IMR-90 (cell line): ENCODE measurements at regions not wholly inside any gene's neighbourhood (a gene's known extent, or its start where the extent isn't known, plus 50 kb on each side); places are given as distances from the start of the nearest gene placed in this dataset.
"Not testable (repeated sequence)": the region's sequence is repeated elsewhere in the genome, so short reads cannot be mapped to it uniquely, and the experiment has no call there.

Experiments used
- ATAC-seq: fragments of 200-7000 bp; cut with Tn5 transposase; 2 replicates; pipeline ENCODE4 v1.9.1; 2020; ENCODE audit warnings: low read depth, mild to moderate bottlenecking, moderate library complexity
- BruUV-seq: library from RNA; stranded (reverse); fragments of 400-500 nt; replicated peaks from 2 replicates; lab custom pipeline; 2021; lab: Mats Ljungman, UMichigan
- CTCF ChIA-PET: fragments of 300-600 bp; formaldehyde crosslinking; extraction: SDS; loops from one replicate; lab custom pipeline; 2021; ENCODE audit warnings: antibody characterized with exemption; lab: Yijun Ruan, JAX
- POLR2A ChIA-PET: fragments of 300-600 bp; sonication (Branson Sonifier 250); formaldehyde crosslinking; loops from one replicate; lab custom pipeline; 2022; ENCODE audit warnings: antibody characterized with exemption; ENCODE audit not compliant: unreplicated experiment; lab: Charles Lee
- DNase-seq: peaks from one replicate; pipeline ENCODE4 v3.0.0; 2013
- H2AFZ ChIP-seq: replicated peaks from 2 replicates; pipeline ENCODE3; 2013; ENCODE audit warnings: low read length, mild to moderate bottlenecking; ENCODE audit not compliant: poor library complexity
- H2AK5ac ChIP-seq: 2 replicates; pipeline ENCODE4 v1.6.1; 2013; ENCODE audit warnings: low read depth, low read length, inconsistent platforms
- H2AK9ac ChIP-seq: replicated peaks from 2 replicates; pipeline ENCODE3; 2013; ENCODE audit warnings: mild to moderate bottlenecking, low read depth, low read length, moderate library complexity; ENCODE audit not compliant: poor library complexity
- H2BK120ac ChIP-seq: 2 replicates; pipeline ENCODE4 v1.6.1; 2013; ENCODE audit warnings: low read depth, low read length, inconsistent platforms
- H2BK15ac ChIP-seq: 3 replicates; pipeline ENCODE4 v1.6.1; 2013; ENCODE audit warnings: low read depth, low read length, inconsistent platforms
- H2BK20ac ChIP-seq: 2 replicates; pipeline ENCODE4 v1.6.1; 2013; ENCODE audit warnings: low read depth, mild to moderate bottlenecking, inconsistent platforms, low read length, moderate library complexity
- H2BK5ac ChIP-seq: 2 replicates; pipeline ENCODE4 v1.6.1; 2013; ENCODE audit warnings: mild to moderate bottlenecking, low read depth, low read length, inconsistent platforms; ENCODE audit not compliant: poor library complexity, severe bottlenecking
- H3K14ac ChIP-seq: replicated peaks from 2 replicates; pipeline ENCODE4 v1.6.1; 2013; ENCODE audit warnings: low read depth, low read length, inconsistent platforms
- H3K18ac ChIP-seq: 2 replicates; pipeline ENCODE4 v1.6.1; 2013; ENCODE audit warnings: low read depth, low read length, control low read depth
- H3K23ac ChIP-seq: 2 replicates; pipeline ENCODE4 v1.6.1; 2013; ENCODE audit warnings: low read depth, low read length, inconsistent platforms
- H3K27ac ChIP-seq: 2 replicates; pipeline ENCODE4 v1.5.1; 2013; ENCODE audit warnings: mild to moderate bottlenecking, control low read depth, low read length; ENCODE audit not compliant: insufficient read depth
- H3K27me3 ChIP-seq: 2 replicates; pipeline ENCODE4 v1.6.1; 2013; ENCODE audit warnings: low read length; ENCODE audit not compliant: control insufficient read depth, insufficient read depth
- H3K36me3 ChIP-seq: 2 replicates; pipeline ENCODE4 v1.6.1; 2013; ENCODE audit warnings: low read length, mixed read lengths; ENCODE audit not compliant: control insufficient read depth, insufficient read depth
- H3K4ac ChIP-seq: 2 replicates; pipeline ENCODE4 v1.6.1; 2013; ENCODE audit warnings: low read depth, low read length, inconsistent platforms
- H3K4me1 ChIP-seq: 2 replicates; pipeline ENCODE4 v1.6.1; 2013; ENCODE audit warnings: low read length, mixed read lengths; ENCODE audit not compliant: control insufficient read depth, insufficient read depth
- H3K4me2 ChIP-seq: 2 replicates; pipeline ENCODE4 v1.6.1; 2013; ENCODE audit warnings: low read depth, mild to moderate bottlenecking, control low read depth, low read length, moderate library complexity
- H3K4me3 ChIP-seq: 2 replicates; pipeline ENCODE4 v1.5.1; 2013; ENCODE audit warnings: low read depth, mild to moderate bottlenecking, control low read depth, low read length, moderate library complexity; ENCODE audit not compliant: insufficient read depth
- H3K56ac ChIP-seq: 2 replicates; pipeline ENCODE4 v1.6.1; 2013; ENCODE audit warnings: low read length, inconsistent platforms; ENCODE audit not compliant: insufficient read depth; ENCODE audit errors: extremely low read depth
- H3K79me1 ChIP-seq, 2 experiments: 2 replicates each; pipeline ENCODE4 v1.6.1; 2013; ENCODE audit warnings: low read length in 2 of 2, inconsistent platforms in 1 of 2, low read depth in 1 of 2
- H3K9ac ChIP-seq: 2 replicates; pipeline ENCODE4 v1.6.1; 2013; ENCODE audit warnings: low read depth, low read length, control low read depth
- H3K9me1 ChIP-seq: 2 replicates; pipeline ENCODE4 v1.6.1; 2013; ENCODE audit warnings: low read length, inconsistent platforms; ENCODE audit not compliant: insufficient read depth
- H3K9me3 ChIP-seq: 2 replicates; pipeline ENCODE4 v1.6.1; 2013; ENCODE audit warnings: low read length; ENCODE audit not compliant: control insufficient read depth, insufficient read depth
- H4K20me1 ChIP-seq: 2 replicates; pipeline ENCODE4 v1.6.1; 2013; ENCODE audit warnings: low read length, inconsistent platforms; ENCODE audit not compliant: insufficient read depth
- H4K5ac ChIP-seq: 2 replicates; pipeline ENCODE4 v1.6.1; 2013; ENCODE audit warnings: mild to moderate bottlenecking, low read depth, low read length, control low read depth
- H4K8ac ChIP-seq, 2 experiments: 2 replicates each; pipeline ENCODE4 v1.6.1; 2013; ENCODE audit warnings: low read depth in 2 of 2, low read length in 2 of 2, control low read depth in 1 of 2, inconsistent platforms in 1 of 2
- H4K91ac ChIP-seq: 2 replicates; pipeline ENCODE4 v1.6.1; 2013; ENCODE audit warnings: low read depth, low read length, inconsistent platforms; ENCODE audit not compliant: insufficient read depth
- WGBS, 2 experiments: methylation state at CpG; one replicate each; pipeline versions ENCODE4 v1.1.5 to v1.1.7; 2013; ENCODE audit warnings: missing lambda C conversion rate in 2 of 2; ENCODE audit not compliant: insufficient read length in 1 of 2; ENCODE audit errors: extremely low coverage in 2 of 2; 5-methylcytosine and 5-hydroxymethylcytosine counted together
- dilution Hi-C: fragments of 300-500 bp; cut with HindIII; formaldehyde crosslinking; loops from one replicate; pipeline ENCODE4 v1.14.3; 2018; ENCODE audit warnings: low sequenced_read_pairs; ENCODE audit not compliant: unreplicated experiment
- in situ Hi-C: fragments of 300-500 bp; cut with MboI; formaldehyde crosslinking; loops from 3 replicates; pipeline ENCODE4 v1.14.3; 2019; ENCODE audit warnings: low sequenced_read_pairs, inconsistent platforms, mixed read lengths
- intact Hi-C: fragments of 100-400 bp; cut with micrococcal nuclease; formaldehyde crosslinking; loops from 2 replicates; pipeline ENCODE4 v1.10.0; 2022

- H3K14ac ChIP-seq, H4K8ac ChIP-seq, H2AFZ ChIP-seq, H3K9ac ChIP-seq, in situ Hi-C loops, POLR2A ChIA-PET, H3K4ac ChIP-seq, CTCF ChIA-PET, H3K23ac ChIP-seq, H3K9me1 ChIP-seq, H4K5ac ChIP-seq, H3K36me3 ChIP-seq, H2BK120ac ChIP-seq, H3K4me2 ChIP-seq, BruUV-seq, H4K91ac ChIP-seq, H3K56ac ChIP-seq, H3K79me1 ChIP-seq, H3K4me3 ChIP-seq, H2AK9ac ChIP-seq, intact Hi-C loops, H3K9me3 ChIP-seq, H2AK5ac ChIP-seq, H3K27me3 ChIP-seq, H4K20me1 ChIP-seq, H2BK20ac ChIP-seq, ATAC-seq, H3K4me1 ChIP-seq, DNase-seq, H3K18ac ChIP-seq, H2BK5ac ChIP-seq, dilution Hi-C loops, H3K27ac ChIP-seq, H2BK15ac ChIP-seq: not testable (repeated sequence)
- 100% methylated on average over 1 of the region's 7 CpGs; no CpG with 5 or more reads in 1 of the 2 experiments for WGBS, 2 experiments
These were observed 2745.9 kb upstream of the TPTE start for GRCh38 chr21:7775327-7775984.

- H3K4me3 ChIP-seq, H3K27ac ChIP-seq, H2BK15ac ChIP-seq, H4K91ac ChIP-seq, H3K4me2 ChIP-seq, H3K4ac ChIP-seq, in situ Hi-C loops, dilution Hi-C loops, DNase-seq, CTCF ChIA-PET, H3K4me1 ChIP-seq, H4K5ac ChIP-seq, H2AK9ac ChIP-seq, H2AK5ac ChIP-seq, H3K14ac ChIP-seq, H2BK120ac ChIP-seq, intact Hi-C loops, H3K79me1 ChIP-seq, H3K36me3 ChIP-seq, H3K23ac ChIP-seq, H3K56ac ChIP-seq, H2AFZ ChIP-seq, H3K9me1 ChIP-seq, H3K9me3 ChIP-seq, BruUV-seq, ATAC-seq, H3K9ac ChIP-seq, H3K18ac ChIP-seq, H3K27me3 ChIP-seq, H2BK20ac ChIP-seq, H2BK5ac ChIP-seq, POLR2A ChIA-PET, H4K20me1 ChIP-seq, H4K8ac ChIP-seq: not testable (repeated sequence)
- no CpG with 5 or more reads among the region's 6 CpGs for WGBS, 2 experiments
These were observed 2745.3 kb upstream of the TPTE start for GRCh38 chr21:7776035-7776434.
